ENCODE measurements at regions not wholly inside any gene's neighbourhood (a gene's known extent, or its start where the extent isn't known, plus 50 kb on each side); places are given as distances from the start of the nearest gene placed in this dataset.

GRCh38 chr11:96664110-96664509, 274.3 kb downstream of the JRKL start:
- no peak for TF ChIP-seq CTCF (IDR thresholded peaks at IDR 0.05)
- no peak for TF ChIP-seq EZH2 (IDR thresholded peaks at IDR 0.05; ENCODE audit: borderline replicate concordance, insufficient read depth, low read depth, low read length, poor library complexity, severe bottlenecking)
- Histone ChIP-seq H3K9ac (ENCODE audit: low read length) (no peak overlapping the region), H3K79me2 (ENCODE audit: control insufficient read depth, insufficient read depth, low read length) (no peaks in the 10 kb centered on the region), H3K4me1 (ENCODE audit: control insufficient read depth in 2 of 2, insufficient read depth in 2 of 2, low read length in 2 of 2) (no peaks in the 10 kb centered on the region), H2AFZ (ENCODE audit: insufficient read depth, low read depth, low read length, poor library complexity, severe bottlenecking) (no peak overlapping the region), H4K20me1 (ENCODE audit: control insufficient read depth, insufficient read depth, low read length, poor library complexity, severe bottlenecking) (no peaks in the 10 kb centered on the region), H3K27me3 (replicated peaks in 1 of 4; ENCODE audit: control extremely low read depth in 1 of 4, control insufficient read depth in 3 of 4, insufficient read depth in 4 of 4, low read length in 3 of 4) (no peaks in the 10 kb centered on the region), H3K27ac (ENCODE audit: low read length in 2 of 2) (no peak overlapping the region), H3K9me3 (ENCODE audit: control extremely low read depth in 1 of 3, control insufficient read depth in 2 of 3, insufficient read depth in 1 of 3, low read length in 2 of 3) (no peaks in the 10 kb centered on the region), H3K4me3 (ENCODE audit: control extremely low read depth in 1 of 5, extremely low read depth in 1 of 5, insufficient read depth in 1 of 5, low read depth in 2 of 5, low read length in 4 of 5) (no peak overlapping the region), H3K36me3 (replicated peaks in 1 of 2; ENCODE audit: control extremely low read depth in 1 of 2, control insufficient read depth in 1 of 2, extremely low read depth in 1 of 2, insufficient read depth in 2 of 2, low read length in 1 of 2) (no peaks in the 10 kb centered on the region), H3K4me2 (replicated peaks; ENCODE audit: low read depth, low read length, poor library complexity, severe bottlenecking) (no peak overlapping the region)
- H3K4me1 Mint-ChIP-seq = no peaks in the 10 kb centered on the region
- intact Hi-C loops (cut with micrococcal nuclease) = no loop called here
- 86% methylated on average over 1 of the region's 2 CpGs for WGBS (ENCODE audit: insufficient coverage)
- ATAC-seq (ENCODE audit: low read depth) = no peak
- no peak overlapping the region for H3K27ac Mint-ChIP-seq
- no peak for DNase-seq
- no peak overlapping the region for H3K4me3 Mint-ChIP-seq
- H3K9me3 Mint-ChIP-seq (ENCODE audit: insufficient read depth) = no peaks in the 10 kb centered on the region
- ChIA-PET CTCF (no interaction called here), POLR2A (no interaction called here)
- H3K27me3 Mint-ChIP-seq = no peaks in the 10 kb centered on the region

- no peak overlapping the region for H3K27ac Mint-ChIP-seq
These were observed 290.6 kb downstream of the JRKL start for GRCh38 chr11:96680211-96681018.

More at GRCh38 chr11:96680211-96681018, 290.6 kb downstream of the JRKL start:
- ChIA-PET CTCF (no interaction called here), POLR2A (no interaction called here)
- no peak overlapping the region for H3K9ac ChIP-seq (ENCODE audit: low read length)
- ATAC-seq (ENCODE audit: low read depth) (no peak), DNase-seq (no peak)
- no peak overlapping the region for H3K4me2 ChIP-seq (replicated peaks; ENCODE audit: low read depth, low read length, poor library complexity, severe bottlenecking)
- H3K27me3 Mint-ChIP-seq = no peaks in the 10 kb centered on the region
- no peaks in the 10 kb centered on the region for H4K20me1 ChIP-seq (ENCODE audit: control insufficient read depth, insufficient read depth, low read length, poor library complexity, severe bottlenecking)
- WGBS (ENCODE audit: insufficient coverage) = no CpG with 5 or more reads among the region's 5 CpGs
- H2AFZ ChIP-seq (ENCODE audit: insufficient read depth, low read depth, low read length, poor library complexity, severe bottlenecking) = no peak overlapping the region
- no peaks in the 10 kb centered on the region for H3K79me2 ChIP-seq (ENCODE audit: control insufficient read depth, insufficient read depth, low read length)
- H3K4me1 ChIP-seq (ENCODE audit: control insufficient read depth in 2 of 2, insufficient read depth in 2 of 2, low read length in 2 of 2) = no peaks in the 10 kb centered on the region
- peaks cover 2% of the 10 kb centered on the region for H3K9me3 Mint-ChIP-seq (ENCODE audit: insufficient read depth)
- H3K4me3 Mint-ChIP-seq = no peak overlapping the region
- no peak overlapping the region for H3K4me3 ChIP-seq (ENCODE audit: control extremely low read depth in 1 of 5, extremely low read depth in 1 of 5, insufficient read depth in 1 of 5, low read depth in 2 of 5, low read length in 4 of 5)
- H3K27me3 ChIP-seq (replicated peaks in 1 of 4; ENCODE audit: control extremely low read depth in 1 of 4, control insufficient read depth in 3 of 4, insufficient read depth in 4 of 4, low read length in 3 of 4) = no peaks in the 10 kb centered on the region
- H3K9me3 ChIP-seq (ENCODE audit: control extremely low read depth in 1 of 3, control insufficient read depth in 2 of 3, insufficient read depth in 1 of 3, low read length in 2 of 3) = no peaks in the 10 kb centered on the region
- H3K36me3 ChIP-seq (replicated peaks in 1 of 2; ENCODE audit: control extremely low read depth in 1 of 2, control insufficient read depth in 1 of 2, extremely low read depth in 1 of 2, insufficient read depth in 2 of 2, low read length in 1 of 2) = no peaks in the 10 kb centered on the region
- H3K27ac ChIP-seq (ENCODE audit: low read length in 2 of 2) = no peak overlapping the region
- H3K4me1 Mint-ChIP-seq = no peaks in the 10 kb centered on the region
- intact Hi-C loops (cut with micrococcal nuclease) = no loop called here
- TF ChIP-seq EZH2 (IDR thresholded peaks at IDR 0.05; ENCODE audit: borderline replicate concordance, insufficient read depth, low read depth, low read length, poor library complexity, severe bottlenecking) (no peak), CTCF (IDR thresholded peaks at IDR 0.05) (no peak)
